GM23338 (cell line): ENCODE measurements at regions not wholly inside any gene's neighbourhood (a gene's known extent, or its start where the extent isn't known, plus 50 kb on each side); places are given as distances from the start of the nearest gene placed in this dataset.

ENCODE experiments used
- CREB1 ChIP-seq: fragments of 250-450 bp; sonication (Bioruptor Pico); IDR thresholded peaks from 2 replicates; pipeline ENCODE4 v1.5.0; 2020; ENCODE audit warnings: low read depth, mild to moderate bottlenecking, moderate library complexity
- CTCF ChIP-seq, 2 experiments: fragments of 200-600 bp in 1 of 2; sonication (generic) in 1 of 2; conservative IDR thresholded peaks; 2 replicates each; pipeline versions ENCODE4 v1.5.1 to v1.6.1; 2016 to 2017; ENCODE audit warnings: antibody characterized with exemption in 2 of 2, low read depth in 2 of 2, mild to moderate bottlenecking in 2 of 2, moderate library complexity in 1 of 2
- EZH2 ChIP-seq: fragments of 200-600 bp; sonication (generic); IDR thresholded peaks from one replicate; pipeline ENCODE4 v1.8.0; 2017; ENCODE audit warnings: antibody characterized with exemption, mild to moderate bottlenecking, low read depth; ENCODE audit not compliant: unreplicated experiment
- JUNB ChIP-seq: IDR thresholded peaks from one replicate; pipeline ENCODE4 v1.6.1; 2016; ENCODE audit warnings: antibody characterized with exemption; ENCODE audit not compliant: unreplicated experiment
- NANOG ChIP-seq: IDR thresholded peaks from 2 replicates; pipeline ENCODE4 v1.6.1; 2016; ENCODE audit warnings: antibody characterized with exemption, borderline replicate concordance
- POLR2AphosphoS5 ChIP-seq: IDR thresholded peaks from 2 replicates; pipeline ENCODE4 v1.6.1; 2016; ENCODE audit warnings: antibody characterized with exemption, low read depth
- REST ChIP-seq: IDR thresholded peaks from one replicate; pipeline ENCODE4 v1.6.1; 2018; ENCODE audit warnings: antibody characterized with exemption; ENCODE audit not compliant: unreplicated experiment

GRCh38 chr10:20978617-20979016 lies 81.5 kb upstream of the NEBL start:
- TF ChIP-seq CTCF (conservative IDR thresholded peaks at IDR 0.05; ENCODE audit: low read depth in 2 of 2) (no peak), EZH2 (no peak), REST (no peak), POLR2AphosphoS5 (no peak), CREB1 (CRISPR knock-in tag) (no peak), NANOG (no peak), JUNB (no peak)
